ENCODE measurements at regions not wholly inside any gene's neighbourhood (a gene's known extent, or its start where the extent isn't known, plus 50 kb on each side); places are given as distances from the start of the nearest gene placed in this dataset.
"Not testable (repeated sequence)": the region's sequence is repeated elsewhere in the genome, so short reads cannot be mapped to it uniquely, and the experiment has no call there.

GRCh38 chr11:103806130-103806895, 230.1 kb upstream of the DDI1 start:
- POLR2A ChIA-PET = no interaction called here
- TF ChIP-seq TARDBP (IDR thresholded peaks at IDR 0.05) (no peak), PKNOX1 (IDR thresholded peaks at IDR 0.05) (no peak), L3MBTL2 (conservative IDR thresholded peaks at IDR 0.05) (no peak), FOXA1 (IDR thresholded peaks at IDR 0.05) (no peak), ARNT (IDR thresholded peaks at IDR 0.05) (no peak), FOXM1 (IDR thresholded peaks at IDR 0.05; ENCODE audit: borderline replicate concordance) (no peak), ZNF384 (IDR thresholded peaks at IDR 0.05) (no peak), SP1 (IDR thresholded peaks at IDR 0.05) (no peak), FOXK2 (IDR thresholded peaks at IDR 0.05) (no peak)
- DNase-seq (ENCODE audit: extremely low spot score) = no peak
- CTCF ChIA-PET = interaction anchor here (0.7 kb wide), 1 partner anchor 134 kb away, joined by 3 read pairs; no protein-coding TSS in a partner anchor

DNA sequence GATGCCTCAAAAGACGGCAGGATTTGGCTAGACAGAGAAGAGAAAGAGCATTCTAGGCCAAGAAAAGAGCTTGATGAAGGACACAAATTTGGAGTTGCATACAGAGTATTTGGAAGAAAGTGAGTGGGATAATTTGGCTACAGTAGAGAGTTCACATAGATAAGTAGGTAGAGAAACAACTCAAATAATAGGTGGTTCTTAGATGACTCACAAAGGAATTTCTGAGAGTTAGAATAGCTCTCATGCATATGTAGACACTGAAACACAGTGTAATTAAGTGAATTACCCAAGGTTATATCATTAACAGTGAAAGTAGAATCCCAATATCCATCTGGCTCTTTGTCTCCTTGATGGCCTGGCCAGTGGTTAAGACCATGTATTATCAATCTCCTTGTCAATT, 228.6 kb upstream of the DDI1 start:
- no peak for DNase-seq (ENCODE audit: extremely low spot score)
- TF ChIP-seq ARNT (IDR thresholded peaks at IDR 0.05) = no peak
- TF ChIP-seq LEF1 (IDR thresholded peaks at IDR 0.05; ENCODE audit: borderline replicate concordance) = no peak
- TF ChIP-seq NFRKB (IDR thresholded peaks at IDR 0.05) = no peak
- no peak for TF ChIP-seq L3MBTL2 (conservative IDR thresholded peaks at IDR 0.05)
- CTCF ChIA-PET = no interaction called here
- POLR2A ChIA-PET = no interaction called here

DNA sequence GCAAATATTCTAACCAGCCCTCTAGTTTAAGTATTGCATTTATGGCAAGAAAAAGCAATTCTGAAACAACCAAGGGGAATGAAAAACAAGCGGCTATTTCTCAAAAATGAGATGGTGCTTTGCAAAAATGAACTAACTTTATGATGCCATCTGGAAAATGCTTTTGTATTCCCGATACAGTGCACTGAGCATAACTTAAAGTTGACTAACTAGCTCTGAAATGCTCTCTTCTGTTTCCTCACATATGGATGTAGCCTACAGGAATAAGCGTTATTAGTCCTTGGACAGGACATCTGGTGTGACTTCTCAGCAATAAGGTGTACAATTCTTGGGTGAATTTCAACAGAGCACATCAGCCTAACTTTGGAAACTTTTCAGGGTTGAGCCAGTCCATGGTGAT, 228.2 kb upstream of the DDI1 start:
- DNase-seq (ENCODE audit: extremely low spot score) = no peak
- ChIA-PET CTCF (no interaction called here), POLR2A (no interaction called here)
- no peak for TF ChIP-seq HDGF (IDR thresholded peaks at IDR 0.05; ENCODE audit: borderline replicate concordance)

GRCh38 chr11:103811870-103812455, 224.5 kb upstream of the DDI1 start:
- TF ChIP-seq CTBP1 (IDR thresholded peaks at IDR 0.05; ENCODE audit: borderline replicate concordance) = no peak
- no peak for TF ChIP-seq TARDBP (IDR thresholded peaks at IDR 0.05)
- TF ChIP-seq SUZ12 (IDR thresholded peaks at IDR 0.05) = no peak
- POLR2A ChIA-PET = no interaction called here
- no peak for DNase-seq (ENCODE audit: extremely low spot score)
- CTCF ChIA-PET = interaction anchor here (0.6 kb wide), 1 partner anchor 8 kb away, joined by 3 read pairs; no protein-coding TSS in a partner anchor

DNA sequence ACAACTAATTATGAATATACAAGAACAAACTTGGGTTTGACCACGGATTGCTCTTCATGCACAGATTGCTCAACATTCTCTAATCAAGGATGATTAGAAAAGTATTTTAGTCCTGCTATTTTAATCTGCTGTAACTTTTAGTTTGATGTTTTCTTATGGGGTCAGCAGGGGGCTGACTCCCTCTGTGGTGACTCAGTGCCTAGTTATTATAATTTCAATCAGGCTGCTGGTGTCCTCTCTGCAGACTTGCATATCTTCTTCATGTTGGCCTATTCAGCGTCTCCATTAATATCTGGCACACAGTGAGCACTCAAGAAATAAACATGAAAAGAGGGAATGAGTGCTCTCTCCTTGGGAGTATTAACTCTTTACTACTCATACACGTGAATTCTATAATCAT, 223.8 kb upstream of the DDI1 start:
- TF ChIP-seq TARDBP (IDR thresholded peaks at IDR 0.05) = no peak
- no peak for TF ChIP-seq PKNOX1 (IDR thresholded peaks at IDR 0.05)
- no peak for TF ChIP-seq SUZ12 (IDR thresholded peaks at IDR 0.05)
- no peak for TF ChIP-seq FOXM1 (IDR thresholded peaks at IDR 0.05; ENCODE audit: borderline replicate concordance)
- no peak for TF ChIP-seq ELF4 (IDR thresholded peaks at IDR 0.05)
- no peak for TF ChIP-seq FOXK2 (IDR thresholded peaks at IDR 0.05)
- TF ChIP-seq ZNF384 (IDR thresholded peaks at IDR 0.05) = no peak
- CTCF ChIA-PET = no interaction called here
- POLR2A ChIA-PET = no interaction called here
- no peak for DNase-seq (ENCODE audit: extremely low spot score)

DNA sequence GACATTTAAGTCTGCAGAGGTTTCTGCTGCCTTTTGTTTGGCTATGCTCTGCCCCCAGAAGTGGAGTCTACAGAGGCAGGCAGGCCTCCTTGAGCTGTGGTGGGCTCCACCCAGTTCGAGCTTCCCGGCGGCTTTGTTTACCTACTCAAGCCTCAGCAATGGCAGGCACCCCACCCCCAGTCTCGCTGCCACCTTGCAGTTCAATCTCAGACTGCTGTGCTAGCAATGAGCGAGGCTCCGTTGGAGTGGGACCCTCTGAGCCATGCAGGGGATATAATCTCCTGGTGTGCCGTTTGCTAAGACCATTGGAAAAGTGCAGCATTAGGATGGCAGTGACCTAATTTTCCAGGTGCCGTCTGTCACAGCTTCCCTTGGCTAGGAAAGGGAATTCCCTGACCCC, 216.1 kb upstream of the DDI1 start:
- CTCF ChIA-PET; DNase-seq (ENCODE audit: extremely low spot score); POLR2A ChIA-PET: not testable (repeated sequence)

- no peak for DNase-seq (ENCODE audit: extremely low spot score)
- TF ChIP-seq TARDBP (IDR thresholded peaks at IDR 0.05) = no peak
- no peak for TF ChIP-seq HDGF (IDR thresholded peaks at IDR 0.05; ENCODE audit: borderline replicate concordance)
- no peak for TF ChIP-seq ARNT (IDR thresholded peaks at IDR 0.05)
- TF ChIP-seq ELF4 (IDR thresholded peaks at IDR 0.05) = no peak
- TF ChIP-seq CTBP1 (IDR thresholded peaks at IDR 0.05; ENCODE audit: borderline replicate concordance) = no peak
- CTCF ChIA-PET = no interaction called here
- POLR2A ChIA-PET = no interaction called here
These were observed 212.3 kb upstream of the DDI1 start for GRCh38 chr11:103824116-103824515.

GRCh38 chr11:103825469-103825868, 211.0 kb upstream of the DDI1 start:
- ChIA-PET CTCF (interaction anchor here (0.6 kb wide), 1 partner anchor 847 kb away, joined by 3 read pairs; no protein-coding TSS in a partner anchor), POLR2A (no interaction called here)
- no peak for TF ChIP-seq ARNT (IDR thresholded peaks at IDR 0.05)
- no peak for DNase-seq (ENCODE audit: extremely low spot score)

- no peak for TF ChIP-seq PKNOX1 (IDR thresholded peaks at IDR 0.05)
- no peak for TF ChIP-seq SP1 (IDR thresholded peaks at IDR 0.05)
- no peak for TF ChIP-seq ARNT (IDR thresholded peaks at IDR 0.05)
- TF ChIP-seq CTBP1 (IDR thresholded peaks at IDR 0.05; ENCODE audit: borderline replicate concordance) = no peak
- TF ChIP-seq SUZ12 (IDR thresholded peaks at IDR 0.05) = no peak
- TF ChIP-seq TARDBP (IDR thresholded peaks at IDR 0.05) = no peak
- no peak for TF ChIP-seq NFRKB (IDR thresholded peaks at IDR 0.05)
- TF ChIP-seq FOXK2 (IDR thresholded peaks at IDR 0.05) = no peak
- no peak for TF ChIP-seq LEF1 (IDR thresholded peaks at IDR 0.05; ENCODE audit: borderline replicate concordance)
- TF ChIP-seq ELF4 (IDR thresholded peaks at IDR 0.05) = no peak
- TF ChIP-seq ZNF384 (IDR thresholded peaks at IDR 0.05) = no peak
- TF ChIP-seq HDGF (IDR thresholded peaks at IDR 0.05; ENCODE audit: borderline replicate concordance) = no peak
- TF ChIP-seq L3MBTL2 (conservative IDR thresholded peaks at IDR 0.05) = no peak
- no peak for TF ChIP-seq FOXM1 (IDR thresholded peaks at IDR 0.05; ENCODE audit: borderline replicate concordance)
- no peak for TF ChIP-seq BHLHE40 (IDR thresholded peaks at IDR 0.05; ENCODE audit: borderline replicate concordance)
- ChIA-PET POLR2A (no interaction called here), CTCF (interaction anchor here (1.1 kb wide), 1 partner anchor 145 kb away, joined by 5 read pairs; no protein-coding TSS in a partner anchor)
- DNase-seq (ENCODE audit: extremely low spot score) = no peak
These were observed 209.6 kb upstream of the DDI1 start for GRCh38 chr11:103826856-103827255.
